ENCODE measurements at regions not wholly inside any gene's neighbourhood (a gene's known extent, or its start where the extent isn't known, plus 50 kb on each side); places are given as distances from the start of the nearest gene placed in this dataset.

- no peaks in the 10 kb centered on the region for H4K20me1 ChIP-seq (ENCODE audit: insufficient read depth, low read length)
- no peaks in the 10 kb centered on the region for H3K79me2 ChIP-seq (ENCODE audit: insufficient read depth, low read length)
- WGBS (ENCODE audit: insufficient coverage), result no CpG with 5 or more reads among the region's 1 CpG
- Mint-ChIP-seq H3K36me3 (no peaks in the 10 kb centered on the region), H3K4me1 (no peaks in the 10 kb centered on the region), H3K27me3 (ENCODE audit: low read depth in 3 of 3) (peaks cover 1% of the 10 kb centered on the region in 3 donors), H3K9me3 (peaks cover 3 to 12% (median 7%) of the 10 kb centered on the region in 7 donors), H3K4me3 (no peak overlapping the region), H3K27ac (no peak overlapping the region)
- H3K9me3 ChIP-seq (replicated peaks in 1 of 2; ENCODE audit: control insufficient read depth in 1 of 2, insufficient read depth in 1 of 2, low read length in 2 of 2), result peaks cover 0 to 9% of the 10 kb centered on the region in 2 donors
- no peak for TF ChIP-seq CTCF (IDR thresholded peaks at IDR 0.05)
- no peak overlapping the region for H3K4me2 ChIP-seq (replicated peaks; ENCODE audit: extremely low read depth, low read length, poor library complexity, severe bottlenecking)
- no peaks in the 10 kb centered on the region for H3K4me1 ChIP-seq (ENCODE audit: control insufficient read depth in 1 of 2, insufficient read depth in 2 of 2, low read length in 2 of 2)
- H3K27ac ChIP-seq (ENCODE audit: low read depth in 1 of 2, low read length in 2 of 2), result no peak overlapping the region
- no peak for DNase-seq
- H3K36me3 ChIP-seq (replicated peaks in 1 of 2; ENCODE audit: control insufficient read depth in 1 of 2, insufficient read depth in 2 of 2, low read length in 2 of 2), result no peaks in the 10 kb centered on the region
- H3K27me3 ChIP-seq (ENCODE audit: control insufficient read depth in 2 of 2, insufficient read depth in 2 of 2, low read length in 2 of 2), result no peaks in the 10 kb centered on the region
- H3K4me3 ChIP-seq (replicated peaks in 1 of 3; ENCODE audit: low read depth in 2 of 3, low read length in 3 of 3), result no peak overlapping the region
- no peak overlapping the region for H2AFZ ChIP-seq (ENCODE audit: insufficient read depth, low read depth, low read length, poor library complexity, severe bottlenecking)
- H3K9ac ChIP-seq (ENCODE audit: insufficient read depth, low read length, poor library complexity, severe bottlenecking), result no peak overlapping the region
- intact Hi-C loops (cut with micrococcal nuclease), result no loop called here
Observed at GRCh38 chr1:242710847-242711246, 186.3 kb upstream of the PLD5 start.

- H3K9me3 ChIP-seq (replicated peaks in 1 of 2; ENCODE audit: control insufficient read depth in 1 of 2, insufficient read depth in 1 of 2, low read length in 2 of 2), result peaks cover 0 to 9% of the 10 kb centered on the region in 2 donors
- Mint-ChIP-seq H3K27ac (no peak overlapping the region), H3K36me3 (no peaks in the 10 kb centered on the region), H3K27me3 (ENCODE audit: low read depth in 3 of 3) (peaks cover 1% of the 10 kb centered on the region in 3 donors), H3K4me3 (no peak overlapping the region), H3K4me1 (no peaks in the 10 kb centered on the region), H3K9me3 (peaks cover 3 to 12% (median 7%) of the 10 kb centered on the region in 7 donors)
- H3K27me3 ChIP-seq (ENCODE audit: control insufficient read depth in 2 of 2, insufficient read depth in 2 of 2, low read length in 2 of 2), result no peaks in the 10 kb centered on the region
- TF ChIP-seq CTCF (IDR thresholded peaks at IDR 0.05), result no peak
- H3K36me3 ChIP-seq (replicated peaks in 1 of 2; ENCODE audit: control insufficient read depth in 1 of 2, insufficient read depth in 2 of 2, low read length in 2 of 2), result no peaks in the 10 kb centered on the region
- no peak overlapping the region for H3K4me3 ChIP-seq (replicated peaks in 1 of 3; ENCODE audit: low read depth in 2 of 3, low read length in 3 of 3)
- H3K79me2 ChIP-seq (ENCODE audit: insufficient read depth, low read length), result no peaks in the 10 kb centered on the region
- no peak for DNase-seq
- no peak overlapping the region for H3K9ac ChIP-seq (ENCODE audit: insufficient read depth, low read length, poor library complexity, severe bottlenecking)
- H3K4me1 ChIP-seq (ENCODE audit: control insufficient read depth in 1 of 2, insufficient read depth in 2 of 2, low read length in 2 of 2), result no peaks in the 10 kb centered on the region
- no peaks in the 10 kb centered on the region for H4K20me1 ChIP-seq (ENCODE audit: insufficient read depth, low read length)
- no peak overlapping the region for H2AFZ ChIP-seq (ENCODE audit: insufficient read depth, low read depth, low read length, poor library complexity, severe bottlenecking)
- no CpG with 5 or more reads among the region's 4 CpGs for WGBS (ENCODE audit: insufficient coverage)
- no peak overlapping the region for H3K27ac ChIP-seq (ENCODE audit: low read depth in 1 of 2, low read length in 2 of 2)
- H3K4me2 ChIP-seq (replicated peaks; ENCODE audit: extremely low read depth, low read length, poor library complexity, severe bottlenecking), result no peak overlapping the region
- intact Hi-C loops (cut with micrococcal nuclease), result no loop called here
Observed at GRCh38 chr1:242710286-242710685, 185.8 kb upstream of the PLD5 start.

Data from CD14-positive monocyte (primary cell).